IgD-negative memory B cell (primary cell): ENCODE measurements at regions not wholly inside any gene's neighbourhood (a gene's known extent, or its start where the extent isn't known, plus 50 kb on each side); places are given as distances from the start of the nearest gene placed in this dataset.
"Not testable (repeated sequence)": the region's sequence is repeated elsewhere in the genome, so short reads cannot be mapped to it uniquely, and the experiment has no call there.

Source experiments
- H3K27ac Mint-ChIP-seq, 3 donors: one replicate each; pipeline ENCODE4 v1.8.0; 2020 to 2022; ENCODE audit warnings: mild to moderate bottlenecking in 3 of 3, mixed read lengths in 3 of 3, moderate library complexity in 1 of 3
- H3K27me3 Mint-ChIP-seq: one replicate; pipeline ENCODE4 v1.8.0; 2021; ENCODE audit warnings: mixed read lengths
- H3K36me3 Mint-ChIP-seq: one replicate; pipeline ENCODE4 v1.8.0; 2020; ENCODE audit warnings: mild to moderate bottlenecking, mixed read lengths
- H3K4me1 Mint-ChIP-seq, 3 donors: one replicate each; pipeline ENCODE4 v1.8.0; 2020 to 2022; ENCODE audit warnings: mixed read lengths in 3 of 3, mild to moderate bottlenecking in 1 of 3
- H3K4me3 Mint-ChIP-seq, 4 donors: one replicate each; pipeline ENCODE4 v1.8.0; 2020 to 2022; ENCODE audit warnings: mild to moderate bottlenecking in 4 of 4, mixed read lengths in 4 of 4, moderate library complexity in 3 of 4
- H3K9me3 Mint-ChIP-seq, 3 donors: one replicate each; pipeline ENCODE4 v1.8.0; 2020 to 2021; ENCODE audit warnings: mixed read lengths in 3 of 3, mild to moderate bottlenecking in 1 of 3

- no peak overlapping the region for H3K27ac Mint-ChIP-seq
- H3K36me3 Mint-ChIP-seq = no peaks in the 10 kb centered on the region
- H3K4me1 Mint-ChIP-seq = no peaks in the 10 kb centered on the region
- H3K4me3 Mint-ChIP-seq = no peak overlapping the region
- peaks cover 1 to 16% (median 11%) of the 10 kb centered on the region in 3 donors for H3K9me3 Mint-ChIP-seq
- H3K27me3 Mint-ChIP-seq = peaks cover 3% of the 10 kb centered on the region
Measured at GRCh38 chr12:114616081-114616480, 67.9 kb downstream of the TBX3 start.

- Mint-ChIP-seq H3K4me1 (no peaks in the 10 kb centered on the region), H3K27ac (no peak overlapping the region), H3K4me3 (no peak overlapping the region), H3K9me3 (peaks cover 1 to 16% (median 12%) of the 10 kb centered on the region in 3 donors), H3K36me3 (no peaks in the 10 kb centered on the region), H3K27me3 (peaks cover 3% of the 10 kb centered on the region)
Measured at GRCh38 chr12:114614040-114614439, 69.9 kb downstream of the TBX3 start.

- Mint-ChIP-seq H3K4me1 (no peaks in the 10 kb centered on the region), H3K27ac (no peak overlapping the region), H3K4me3 (no peak overlapping the region), H3K36me3 (no peaks in the 10 kb centered on the region), H3K9me3 (peaks cover 1 to 8% (median 7%) of the 10 kb centered on the region in 3 donors), H3K27me3 (peaks cover 3% of the 10 kb centered on the region)
Measured at GRCh38 chr12:114612062-114612461, 71.9 kb downstream of the TBX3 start.

- H3K27ac Mint-ChIP-seq = no peak overlapping the region
- no peaks in the 10 kb centered on the region for H3K36me3 Mint-ChIP-seq
- peaks cover 1 to 8% (median 7%) of the 10 kb centered on the region in 3 donors for H3K9me3 Mint-ChIP-seq
- no peaks in the 10 kb centered on the region for H3K4me1 Mint-ChIP-seq
- peaks cover 3% of the 10 kb centered on the region for H3K27me3 Mint-ChIP-seq
- H3K4me3 Mint-ChIP-seq = no peak overlapping the region
Measured at GRCh38 chr12:114611145-114612018, 72.6 kb downstream of the TBX3 start.

- no peaks in the 10 kb centered on the region for H3K36me3 Mint-ChIP-seq
- no peaks in the 10 kb centered on the region for H3K4me1 Mint-ChIP-seq
- H3K27me3 Mint-ChIP-seq = no peaks in the 10 kb centered on the region
- no peak overlapping the region for H3K4me3 Mint-ChIP-seq
- H3K9me3 Mint-ChIP-seq = peaks cover 0 to 4% (median under 1%) of the 10 kb centered on the region in 3 donors
- H3K27ac Mint-ChIP-seq = no peak overlapping the region
Measured at GRCh38 chr12:114608509-114608908, 75.5 kb downstream of the TBX3 start.

GRCh38 chr12:114605918-114606317, 78.1 kb downstream of the TBX3 start:
- no peak overlapping the region for H3K27ac Mint-ChIP-seq
- no peaks in the 10 kb centered on the region for H3K4me1 Mint-ChIP-seq
- no peaks in the 10 kb centered on the region for H3K27me3 Mint-ChIP-seq
- H3K36me3 Mint-ChIP-seq = no peaks in the 10 kb centered on the region
- peaks cover 2 to 7% (median 5%) of the 10 kb centered on the region in 3 donors for H3K9me3 Mint-ChIP-seq
- no peak overlapping the region for H3K4me3 Mint-ChIP-seq

- Mint-ChIP-seq H3K27ac (no peak overlapping the region), H3K4me1 (no peaks in the 10 kb centered on the region), H3K36me3 (no peaks in the 10 kb centered on the region), H3K9me3 (peaks cover 2 to 5% (median 5%) of the 10 kb centered on the region in 3 donors), H3K4me3 (no peak overlapping the region), H3K27me3 (no peaks in the 10 kb centered on the region)
Measured at GRCh38 chr12:114604606-114605005, 79.4 kb downstream of the TBX3 start.

- H3K4me3 Mint-ChIP-seq, H3K27me3 Mint-ChIP-seq, H3K36me3 Mint-ChIP-seq, H3K9me3 Mint-ChIP-seq, H3K27ac Mint-ChIP-seq, H3K4me1 Mint-ChIP-seq: not testable (repeated sequence)
Measured at GRCh38 chr12:114600584-114600983, 83.4 kb downstream of the TBX3 start.

GRCh38 chr12:114598111-114598510, 85.9 kb downstream of the TBX3 start:
- no peaks in the 10 kb centered on the region for H3K27me3 Mint-ChIP-seq
- no peaks in the 10 kb centered on the region for H3K36me3 Mint-ChIP-seq
- H3K27ac Mint-ChIP-seq = peak overlapping the region in 1 of 3 donors; percentile 47
- H3K4me1 Mint-ChIP-seq = no peaks in the 10 kb centered on the region
- H3K9me3 Mint-ChIP-seq = peaks cover 5 to 9% (median 8%) of the 10 kb centered on the region in 3 donors
- no peak overlapping the region for H3K4me3 Mint-ChIP-seq

- Mint-ChIP-seq H3K9me3 (peaks cover under 1 to 13% (median 4%) of the 10 kb centered on the region in 3 donors), H3K36me3 (no peaks in the 10 kb centered on the region), H3K4me1 (no peaks in the 10 kb centered on the region), H3K27ac (no peak overlapping the region), H3K4me3 (no peak overlapping the region), H3K27me3 (no peaks in the 10 kb centered on the region)
Measured at GRCh38 chr12:114592946-114593345, 91.0 kb downstream of the TBX3 start.

GRCh38 chr12:114588061-114588460, 95.9 kb downstream of the TBX3 start:
- Mint-ChIP-seq H3K27ac (no peak overlapping the region), H3K36me3 (no peaks in the 10 kb centered on the region), H3K4me3 (no peak overlapping the region), H3K9me3 (peaks cover 0 to 13% (median 2%) of the 10 kb centered on the region in 3 donors), H3K4me1 (no peaks in the 10 kb centered on the region), H3K27me3 (no peaks in the 10 kb centered on the region)

- Mint-ChIP-seq H3K27ac (no peak overlapping the region), H3K36me3 (no peaks in the 10 kb centered on the region), H3K4me1 (no peaks in the 10 kb centered on the region), H3K9me3 (peaks cover 0 to 2% (median 0%) of the 10 kb centered on the region in 3 donors), H3K27me3 (peaks cover 2% of the 10 kb centered on the region), H3K4me3 (no peak overlapping the region)
Measured at GRCh38 chr12:114580306-114580705, 103.7 kb downstream of the TBX3 start.

- H3K27me3 Mint-ChIP-seq = peaks cover 2% of the 10 kb centered on the region
- H3K27ac Mint-ChIP-seq = no peak overlapping the region
- no peaks in the 10 kb centered on the region for H3K4me1 Mint-ChIP-seq
- peaks cover 0 to 2% (median 0%) of the 10 kb centered on the region in 3 donors for H3K9me3 Mint-ChIP-seq
- no peaks in the 10 kb centered on the region for H3K36me3 Mint-ChIP-seq
- H3K4me3 Mint-ChIP-seq = no peak overlapping the region
Measured at GRCh38 chr12:114579389-114579788, 104.6 kb downstream of the TBX3 start.

- Mint-ChIP-seq H3K4me1 (no peaks in the 10 kb centered on the region), H3K27me3 (no peaks in the 10 kb centered on the region), H3K4me3 (no peak overlapping the region), H3K27ac (no peak overlapping the region), H3K36me3 (no peaks in the 10 kb centered on the region), H3K9me3 (peaks cover 0 to 4% (median 0%) of the 10 kb centered on the region in 3 donors)
Measured at GRCh38 chr12:114562654-114563053, 121.3 kb downstream of the TBX3 start.

- H3K4me1 Mint-ChIP-seq = no peaks in the 10 kb centered on the region
- H3K9me3 Mint-ChIP-seq = peaks cover 0 to 5% (median 2%) of the 10 kb centered on the region in 3 donors
- H3K4me3 Mint-ChIP-seq = no peak overlapping the region
- H3K27ac Mint-ChIP-seq = no peak overlapping the region
- H3K36me3 Mint-ChIP-seq = no peaks in the 10 kb centered on the region
- no peaks in the 10 kb centered on the region for H3K27me3 Mint-ChIP-seq
Measured at GRCh38 chr12:114555451-114555850, 128.5 kb downstream of the TBX3 start.

- Mint-ChIP-seq H3K4me1 (peaks cover 0 to 1% (median 0%) of the 10 kb centered on the region in 3 donors), H3K4me3 (no peak overlapping the region), H3K9me3 (peaks cover 0 to 2% (median 1%) of the 10 kb centered on the region in 3 donors), H3K27ac (no peak overlapping the region), H3K27me3 (no peaks in the 10 kb centered on the region), H3K36me3 (peaks cover 2% of the 10 kb centered on the region)
Measured at GRCh38 chr12:114547636-114548035, 136.3 kb downstream of the TBX3 start.
